H1 (cell line): ENCODE measurements at regions not wholly inside any gene's neighbourhood (a gene's known extent, or its start where the extent isn't known, plus 50 kb on each side); places are given as distances from the start of the nearest gene placed in this dataset.
A peak's percentile ranks its signal among the peaks of the same experiment; 100 is the strongest.

Source experiments
- CTCF ChIA-PET: fragments of 300-600 bp; sonication (Branson Sonifier 250); formaldehyde crosslinking; loops from one replicate; lab custom pipeline; 2021; ENCODE audit not compliant: partially characterized antibody; lab: Charles Lee
- POLR2A ChIA-PET: fragments of 300-600 bp; sonication (Branson Sonifier 250); formaldehyde crosslinking; loops from one replicate; lab custom pipeline; 2021; ENCODE audit warnings: inconsistent platforms; ENCODE audit not compliant: partially characterized antibody; lab: Charles Lee
- DNase-seq, 2 experiments: peaks; one replicate each; pipeline versions ENCODE4 v3.0.0 to v3.0.0-alpha.2; 2010 to 2022; ENCODE audit warnings: low spot score in 2 of 2, low read depth in 1 of 2, mixed read lengths in 1 of 2
- FAIRE-seq: peaks from 2 replicates; lab custom pipeline; 2011; peaks lifted over from hg19 to GRCh38; lab: Jason Lieb, UNC
- H2AFZ ChIP-seq: 2 replicates; pipeline ENCODE4 v1.8.1; 2012; ENCODE audit warnings: low read length, inconsistent platforms
- H2AK5ac ChIP-seq: 2 replicates; pipeline ENCODE4 v1.6.1; 2013; ENCODE audit warnings: low read depth, low read length
- H2BK120ac ChIP-seq: replicated peaks from 2 replicates; pipeline ENCODE3; 2013; ENCODE audit warnings: low read depth, low read length, inconsistent platforms
- H2BK12ac ChIP-seq: 2 replicates; pipeline ENCODE4 v1.6.1; 2013; ENCODE audit warnings: low read depth, low read length
- H2BK15ac ChIP-seq: 2 replicates; pipeline ENCODE4 v1.6.1; 2013; ENCODE audit warnings: low read length
- H2BK20ac ChIP-seq: 2 replicates; pipeline ENCODE4 v1.6.1; 2013; ENCODE audit warnings: low read length
- H2BK5ac ChIP-seq: 2 replicates; pipeline ENCODE4 v1.6.1; 2013; ENCODE audit warnings: low read depth, low read length
- H3K14ac ChIP-seq: 2 replicates; pipeline ENCODE4 v1.6.1; 2013; ENCODE audit warnings: inconsistent platforms; ENCODE audit not compliant: insufficient read length
- H3K18ac ChIP-seq: 2 replicates; pipeline ENCODE4 v1.6.1; 2013; ENCODE audit warnings: low read length; ENCODE audit errors: extremely low read depth
- H3K23ac ChIP-seq: 2 replicates; pipeline ENCODE4 v1.6.1; 2013; ENCODE audit warnings: inconsistent platforms; ENCODE audit not compliant: insufficient read length
- H3K23me2 ChIP-seq: 2 replicates; pipeline ENCODE4 v1.6.1; 2013; ENCODE audit warnings: low read depth, low read length
- H3K27ac ChIP-seq: 2 replicates; pipeline ENCODE4 v1.6.1; 2011; ENCODE audit warnings: low read depth, low read length, inconsistent platforms
- H3K27me3 ChIP-seq, 4 experiments: replicated peaks in 1 of 4; 1 replicate in 1 of 4; 2 replicates in 3 of 4; pipeline versions ENCODE4 v1.6.1 to v1.8.1; 2011 to 2013; ENCODE audit warnings: low read length in 3 of 4, mild to moderate bottlenecking in 3 of 4, inconsistent platforms in 2 of 4, mixed read lengths in 2 of 4, moderate library complexity in 1 of 4; ENCODE audit not compliant: control insufficient read depth in 3 of 4, insufficient read depth in 3 of 4; ENCODE audit errors: extremely low read depth in 1 of 4
- H3K36me3 ChIP-seq, 4 experiments: 2 replicates each; pipeline versions ENCODE4 v1.6.1 to v1.8.1; 2011 to 2013; ENCODE audit warnings: mild to moderate bottlenecking in 4 of 4, low read length in 3 of 4, moderate library complexity in 2 of 4, control low read depth in 1 of 4, inconsistent platforms in 1 of 4; ENCODE audit not compliant: insufficient read depth in 4 of 4, control insufficient read depth in 2 of 4
- H3K4ac ChIP-seq: replicated peaks from 2 replicates; pipeline ENCODE3; 2013; ENCODE audit warnings: low read length, low read depth, mixed read lengths, inconsistent platforms; ENCODE audit not compliant: insufficient read length
- H3K4me1 ChIP-seq, 4 experiments: replicated peaks in 1 of 4; 1 replicate in 1 of 4; 2 replicates in 3 of 4; pipeline versions ENCODE4 v1.6.1 to v1.8.1; 2011 to 2013; ENCODE audit warnings: low read length in 3 of 4, inconsistent platforms in 2 of 4, mixed read lengths in 1 of 4; ENCODE audit not compliant: insufficient read depth in 4 of 4, control insufficient read depth in 3 of 4
- H3K4me2 ChIP-seq, 2 experiments: 2 replicates each; pipeline versions ENCODE4 v1.6.1 to v1.8.1; 2011 to 2013; ENCODE audit warnings: low read depth in 2 of 2, low read length in 2 of 2, control low read depth in 1 of 2, inconsistent platforms in 1 of 2, mild to moderate bottlenecking in 1 of 2; ENCODE audit not compliant: insufficient read depth in 1 of 2
- H3K4me3 ChIP-seq, 4 experiments: fragments of 200-600, 300-600 bp in 1 of 4; sonication (generic), shearing (Covaris generic), sonication (Bioruptor Twin) in 1 of 4; 2 replicates each; pipeline versions ENCODE4 v1.5.1 to v1.8.1; 2011 to 2016; ENCODE audit warnings: low read length in 4 of 4, low read depth in 3 of 4, control low read depth in 2 of 4, inconsistent platforms in 2 of 4, mild to moderate bottlenecking in 2 of 4, mixed read lengths in 1 of 4, moderate library complexity in 1 of 4; ENCODE audit not compliant: insufficient read depth in 2 of 4; ENCODE audit errors: extremely low read depth in 1 of 4
- H3K56ac ChIP-seq: replicated peaks from 2 replicates; pipeline ENCODE3; 2013; ENCODE audit warnings: low read depth, mild to moderate bottlenecking, mixed read lengths, low read length, inconsistent platforms; ENCODE audit not compliant: insufficient read length
- H3K79me1 ChIP-seq: 2 replicates; pipeline ENCODE4 v1.6.1; 2013; ENCODE audit warnings: low read depth, low read length, control low read depth
- H3K79me2 ChIP-seq, 2 experiments: 2 replicates each; pipeline versions ENCODE4 v1.6.1 to v1.8.1; 2012 to 2013; ENCODE audit warnings: low read length in 2 of 2, mild to moderate bottlenecking in 2 of 2, inconsistent platforms in 1 of 2; ENCODE audit not compliant: insufficient read depth in 2 of 2, control insufficient read depth in 1 of 2
- H3K9ac ChIP-seq, 4 experiments: replicated peaks in 1 of 4; 1 replicate in 1 of 4; 2 replicates in 3 of 4; pipeline versions ENCODE4 v1.6.1 to v1.8.1; 2011 to 2013; ENCODE audit warnings: low read depth in 3 of 4, low read length in 3 of 4, control low read depth in 2 of 4, mild to moderate bottlenecking in 2 of 4, moderate library complexity in 2 of 4, inconsistent platforms in 1 of 4; ENCODE audit errors: extremely low read depth in 1 of 4
- H3K9me3 ChIP-seq, 2 experiments: 2 replicates each; pipeline versions ENCODE4 v1.6.1 to v1.8.1; 2012 to 2013; ENCODE audit warnings: mild to moderate bottlenecking in 2 of 2, moderate library complexity in 2 of 2, control low read depth in 1 of 2, inconsistent platforms in 1 of 2, low read depth in 1 of 2, low read length in 1 of 2, mixed read lengths in 1 of 2; ENCODE audit not compliant: insufficient read depth in 2 of 2
- H4K20me1 ChIP-seq, 2 experiments: replicated peaks in 1 of 2; 2 replicates each; pipeline versions ENCODE3 to v1.8.1; 2011 to 2013; ENCODE audit warnings: inconsistent platforms in 2 of 2, low read length in 2 of 2, mild to moderate bottlenecking in 1 of 2; ENCODE audit not compliant: insufficient read depth in 2 of 2, control insufficient read depth in 1 of 2
- H4K5ac ChIP-seq: 2 replicates; pipeline ENCODE4 v1.6.1; 2013; ENCODE audit warnings: low read length, low read depth, mixed read lengths, inconsistent platforms; ENCODE audit not compliant: insufficient read length
- H4K8ac ChIP-seq: 2 replicates; pipeline ENCODE4 v1.8.0; 2013; ENCODE audit warnings: mild to moderate bottlenecking, moderate library complexity, low read length, inconsistent platforms; ENCODE audit not compliant: insufficient read depth; ENCODE audit errors: extremely low read depth
- H4K91ac ChIP-seq: replicated peaks from 2 replicates; pipeline ENCODE3; 2013; ENCODE audit warnings: low read length, mixed read lengths, inconsistent platforms; ENCODE audit not compliant: insufficient read length
- ASH2L ChIP-seq: fragments of 200-600, 300-600 bp; sonication (generic); IDR thresholded peaks from one replicate; pipeline ENCODE4 v1.7.1; 2017; ENCODE audit warnings: low read length
- BCL11A ChIP-seq, 2 experiments: IDR thresholded peaks; one replicate each; pipeline ENCODE4 v1.6.1; 2011; ENCODE audit warnings: low read depth in 2 of 2, low read length in 2 of 2, mild to moderate bottlenecking in 2 of 2
- BRCA1 ChIP-seq: IDR thresholded peaks from 2 replicates; pipeline ENCODE4 v1.6.1; 2012; ENCODE audit warnings: low read depth, low read length, improper control_type of control experiment
- CBX5 ChIP-seq: fragments of 300-800, 300-1000 bp; sonication (generic); IDR thresholded peaks from 2 replicates; pipeline ENCODE4 v1.7.1; 2016; ENCODE audit warnings: antibody characterized with exemption, low read length, low read depth
- CREB1 ChIP-seq: IDR thresholded peaks from 2 replicates; pipeline ENCODE4 v1.6.1; 2012; ENCODE audit warnings: inconsistent platforms
- CTBP2 ChIP-seq: IDR thresholded peaks from 2 replicates; pipeline ENCODE4 v1.7.0; 2011; ENCODE audit warnings: borderline replicate concordance, mild to moderate bottlenecking, moderate library complexity, mixed read lengths, low read length; ENCODE audit not compliant: insufficient read depth, insufficient read length
- JUN ChIP-seq: IDR thresholded peaks from 2 replicates; pipeline ENCODE4 v1.6.1; 2011; ENCODE audit warnings: low read depth, mild to moderate bottlenecking, improper control_type of control experiment, low read length
- JUND ChIP-seq: IDR thresholded peaks from 2 replicates; pipeline ENCODE4 v1.6.1; 2011; ENCODE audit warnings: mild to moderate bottlenecking, improper control_type of control experiment, low read length
- MAFK ChIP-seq: IDR thresholded peaks from 2 replicates; pipeline ENCODE4 v1.6.1; 2012; ENCODE audit warnings: low read depth, mild to moderate bottlenecking, improper control_type of control experiment, low read length
- POLR2A ChIP-seq, 2 experiments: IDR thresholded peaks; 1 replicate in 1 of 2; 2 replicates in 1 of 2; pipeline ENCODE4 v1.6.1; 2011; ENCODE audit warnings: low read depth in 2 of 2, low read length in 2 of 2, mild to moderate bottlenecking in 2 of 2; ENCODE audit errors: control extremely low read depth in 1 of 2
- SIN3A ChIP-seq, 2 experiments: IDR thresholded peaks in 1 of 2; conservative IDR thresholded peaks in 1 of 2; 2 replicates each; pipeline ENCODE4 v1.6.1; 2011 to 2012; ENCODE audit warnings: low read length in 2 of 2, improper control_type of control experiment in 1 of 2, low read depth in 1 of 2, mild to moderate bottlenecking in 1 of 2
- SIRT6 ChIP-seq: IDR thresholded peaks from one replicate; pipeline ENCODE4 v1.7.1; 2012; ENCODE audit warnings: low read length, inconsistent platforms
- SIX5 ChIP-seq: IDR thresholded peaks from 2 replicates; pipeline ENCODE4 v1.6.1; 2011; ENCODE audit warnings: mild to moderate bottlenecking, low read depth, low read length
- SP4 ChIP-seq: IDR thresholded peaks from 2 replicates; pipeline ENCODE4 v1.6.1; 2012; ENCODE audit warnings: low read length, inconsistent platforms
- TAF1 ChIP-seq: IDR thresholded peaks from 2 replicates; pipeline ENCODE4 v1.6.1; 2011; ENCODE audit warnings: mild to moderate bottlenecking, low read depth, low read length
- ZNF274 ChIP-seq: IDR thresholded peaks from 2 replicates; pipeline ENCODE4 v1.7.0; 2012; ENCODE audit warnings: low read length, borderline replicate concordance; ENCODE audit errors: extremely low read depth
- TF ChIP-seq, protein P1 (sequence below): IDR thresholded peaks from 2 replicates; pipeline ENCODE4 v1.6.1; 2012; ENCODE audit warnings: inconsistent platforms

GRCh38 chr4:74545448-74545847, 100.5 kb downstream of the AREG start:
- Histone ChIP-seq H2BK5ac (0 out of 2 replicates have a peak overlapping the region, but pooled peaks have one; percentile 11), H4K20me1 (no peaks in the 10 kb centered on the region), H3K56ac (no peak overlapping the region), H2AFZ (peak overlapping the region; percentile 24; the same call in 1 of the 2 replicates), H4K91ac (no peak overlapping the region), H2BK120ac (no peak overlapping the region), H3K9ac (no peak overlapping the region; a peak in 1 of 7 replicates), H3K4me1 (peaks cover 0 to 8% (median 2%) of the 10 kb centered on the region in 4 experiments; a peak in 3 of 7 replicates), H4K5ac (no peak overlapping the region), H3K9me3 (no peaks in the 10 kb centered on the region), H3K23ac (no peak overlapping the region), H3K27me3 (no peaks in the 10 kb centered on the region), H3K4ac (no peak overlapping the region), H3K36me3 (no peaks in the 10 kb centered on the region), H2BK20ac (no peak overlapping the region), H3K14ac (peak overlapping the region; percentile 31), H3K79me2 (no peaks in the 10 kb centered on the region), H2BK15ac (no peak overlapping the region), H3K4me2 (no peak overlapping the region), H2AK5ac (no peak overlapping the region), H2BK12ac (no peak overlapping the region), H3K4me3 (no peak overlapping the region), H3K79me1 (no peaks in the 10 kb centered on the region), H3K23me2 (no peaks in the 10 kb centered on the region), H3K27ac (no peak overlapping the region), H4K8ac (no peak overlapping the region), H3K18ac (no peak overlapping the region; the same call in 1 of the 2 replicates)
- ChIA-PET POLR2A (no interaction called here), CTCF (interaction anchor here (0.9 to 3.2 kb wide), 4 partner anchors 12 to 80 kb away, joined by 3 to 14 read pairs (median 4); no protein-coding TSS in a partner anchor)
- FAIRE-seq = no peak
- DNase-seq = no peak
- TF ChIP-seq BCL11A (IDR thresholded peaks at IDR 0.05; ENCODE audit: low read depth in 2 of 2, low read length in 2 of 2) = no peak
- no peak for TF ChIP-seq SIRT6
- TF ChIP-seq MAFK = no peak
- TF ChIP-seq, protein P1, sequence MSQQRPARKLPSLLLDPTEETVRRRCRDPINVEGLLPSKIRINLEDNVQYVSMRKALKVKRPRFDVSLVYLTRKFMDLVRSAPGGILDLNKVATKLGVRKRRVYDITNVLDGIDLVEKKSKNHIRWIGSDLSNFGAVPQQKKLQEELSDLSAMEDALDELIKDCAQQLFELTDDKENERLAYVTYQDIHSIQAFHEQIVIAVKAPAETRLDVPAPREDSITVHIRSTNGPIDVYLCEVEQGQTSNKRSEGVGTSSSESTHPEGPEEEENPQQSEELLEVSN = no peak
- no peak for TF ChIP-seq CREB1
- no peak for TF ChIP-seq SP4
- no peak for TF ChIP-seq SIX5
- no peak for TF ChIP-seq JUND
- TF ChIP-seq ASH2L = no peak
- no peak for TF ChIP-seq BRCA1
- TF ChIP-seq CTBP2 = no peak
- no peak for TF ChIP-seq SIN3A (conservative IDR thresholded peaks at IDR 0.05 in 1 of 2, IDR thresholded peaks at IDR 0.05 in 1 of 2; ENCODE audit: low read depth in 1 of 2, low read length in 2 of 2)
- no peak for TF ChIP-seq POLR2A (IDR thresholded peaks at IDR 0.05; ENCODE audit: control extremely low read depth in 1 of 2, low read depth in 2 of 2, low read length in 2 of 2)
- no peak for TF ChIP-seq CBX5
- TF ChIP-seq ZNF274 = no peak
- no peak for TF ChIP-seq TAF1
- TF ChIP-seq JUN = no peak
